NCI-H1694 treated with DMSO at 0.1 percent for 48 hours (cell line): ENCODE measurements at regions not wholly inside any gene's neighbourhood (a gene's known extent, or its start where the extent isn't known, plus 50 kb on each side); places are given as distances from the start of the nearest gene placed in this dataset.
"Not testable (repeated sequence)": the region's sequence is repeated elsewhere in the genome, so short reads cannot be mapped to it uniquely, and the experiment has no call there.

Experiments used
- DNase-seq: peaks from one replicate; lab custom pipeline; 2025; lab: John Stamatoyannopoulos, UW

GRCh38 chr1:88544195-88544594, 139.9 kb upstream of the PKN2 start:
- DNase-seq: no peak

GRCh38 chr1:88549536-88549935, 134.5 kb upstream of the PKN2 start:
- DNase-seq: no peak

GRCh38 chr1:88552226-88552625, 131.8 kb upstream of the PKN2 start:
- DNase-seq: no peak

- no peak for DNase-seq
Observed at GRCh38 chr1:88557014-88557413, 127.1 kb upstream of the PKN2 start.

- DNase-seq: no peak
Observed at GRCh38 chr1:88560621-88561020, 123.5 kb upstream of the PKN2 start.

GRCh38 chr1:88562991-88563390, 121.1 kb upstream of the PKN2 start:
- no peak for DNase-seq

GRCh38 chr1:88566615-88567387, 117.3 kb upstream of the PKN2 start:
- DNase-seq: no peak

GRCh38 chr1:88571506-88571905, 112.6 kb upstream of the PKN2 start:
- no peak for DNase-seq

GRCh38 chr1:88579598-88579997, 104.5 kb upstream of the PKN2 start:
- no peak for DNase-seq

- DNase-seq: no peak
Observed at GRCh38 chr1:88581703-88582102, 102.4 kb upstream of the PKN2 start.

- no peak for DNase-seq
Observed at GRCh38 chr1:88593358-88593757, 90.7 kb upstream of the PKN2 start.

- DNase-seq: peak; percentile 56
Observed at GRCh38 chr1:88595355-88596002, 88.6 kb upstream of the PKN2 start.

GRCh38 chr1:88597973-88598372, 86.1 kb upstream of the PKN2 start:
- not testable (repeated sequence) for DNase-seq

GRCh38 chr1:88608139-88608943, 75.7 kb upstream of the PKN2 start:
- no peak for DNase-seq

GRCh38 chr1:88609051-88609450, 75.0 kb upstream of the PKN2 start:
- DNase-seq: no peak

- DNase-seq: no peak
Observed at GRCh38 chr1:88610687-88611086, 73.4 kb upstream of the PKN2 start.

GRCh38 chr1:88612292-88612691, 71.8 kb upstream of the PKN2 start:
- no peak for DNase-seq

- DNase-seq: no peak
Observed at GRCh38 chr1:88612773-88613172, 71.3 kb upstream of the PKN2 start.

GRCh38 chr1:88618331-88618730, 65.7 kb upstream of the PKN2 start:
- no peak for DNase-seq

- not testable (repeated sequence) for DNase-seq
Observed at GRCh38 chr1:88623101-88623500, 61.0 kb upstream of the PKN2 start.
